22Rv1 (cell line): ENCODE measurements at regions not wholly inside any gene's neighbourhood (a gene's known extent, or its start where the extent isn't known, plus 50 kb on each side); places are given as distances from the start of the nearest gene placed in this dataset.
A peak's percentile ranks its signal among the peaks of the same experiment; 100 is the strongest.
"Not testable (repeated sequence)": the region's sequence is repeated elsewhere in the genome, so short reads cannot be mapped to it uniquely, and the experiment has no call there.

Experiments
- H3K27ac ChIP-seq: fragments of 450-650 bp; 2 replicates; pipeline ENCODE4 v1.5.1; 2017
- CTCF ChIP-seq: fragments of 450-650 bp; IDR thresholded peaks from 2 replicates; pipeline ENCODE4 v1.5.1; 2017; ENCODE audit warnings: mild to moderate bottlenecking
- ZFX ChIP-seq: fragments of 450-650 bp; IDR thresholded peaks from 2 replicates; pipeline ENCODE4 v1.6.1; 2017; ENCODE audit warnings: antibody characterized with exemption, borderline replicate concordance

- no peak overlapping the region for H3K27ac ChIP-seq
- TF ChIP-seq CTCF (peak; percentile 57), ZFX (no peak)
Observed at GRCh38 chr20:43404878-43405277, 52.8 kb upstream of the SRSF6 start.

GRCh38 chr20:43400882-43401281 lies 56.8 kb upstream of the SRSF6 start:
- not testable (repeated sequence) for H3K27ac ChIP-seq

GRCh38 chr20:43398676-43399324 lies 58.9 kb upstream of the SRSF6 start:
- H3K27ac ChIP-seq: no peak overlapping the region
- TF ChIP-seq ZFX: no peak
- no peak for TF ChIP-seq CTCF

GRCh38 chr20:43397147-43397546 lies 60.5 kb upstream of the SRSF6 start:
- H3K27ac ChIP-seq: no peak overlapping the region
- TF ChIP-seq CTCF: no peak

- H3K27ac ChIP-seq: no peak overlapping the region
- TF ChIP-seq CTCF: no peak
- no peak for TF ChIP-seq ZFX
Observed at GRCh38 chr20:43393052-43393451, 64.6 kb upstream of the SRSF6 start.

- H3K27ac ChIP-seq: no peak overlapping the region
- TF ChIP-seq CTCF (no peak), ZFX (no peak)
Observed at GRCh38 chr20:43392561-43392960, 65.1 kb upstream of the SRSF6 start.

- no peak for TF ChIP-seq ZFX
- TF ChIP-seq CTCF: peak; percentile 78
Observed at GRCh38 chr20:43389839-43390626, 67.7 kb upstream of the SRSF6 start.

More at GRCh38 chr20:43389839-43390626, 67.7 kb upstream of the SRSF6 start:
- H3K27ac ChIP-seq: peak overlapping the region; percentile 47; the same call in 1 of the 2 replicates
